Motor neuron (in vitro differentiated cells): ENCODE measurements at regions not wholly inside any gene's neighbourhood (a gene's known extent, or its start where the extent isn't known, plus 50 kb on each side); places are given as distances from the start of the nearest gene placed in this dataset.

ENCODE experiments used
- ATAC-seq, 8 experiments: fragments of 200-7000 bp; cut with Tn5 transposase; replicated peaks in 6 of 8; 2 replicates each; pipeline ENCODE4 v1.8.0; 2021; ENCODE audit warnings: mild to moderate bottlenecking in 8 of 8, moderate library complexity in 8 of 8
- H3K27ac ChIP-seq, 2 donors: fragments of 250-450 bp; sonication (Bioruptor Pico); 2 replicates each; pipeline ENCODE4 v1.9.0; 2021; ENCODE audit warnings: antibody characterized with exemption in 2 of 2, mild to moderate bottlenecking in 2 of 2, moderate library complexity in 1 of 2
- H3K4me1 ChIP-seq, 2 donors: fragments of 250-450 bp; sonication (Bioruptor Pico); replicated peaks in 1 of 2; 2 replicates each; pipeline ENCODE4 v1.6.1; 2021; ENCODE audit warnings: antibody characterized with exemption in 2 of 2, mild to moderate bottlenecking in 2 of 2, moderate library complexity in 1 of 2
- H3K4me3 ChIP-seq, 5 donors: fragments of 250-450 bp; sonication (Bioruptor Pico); 2 replicates each; pipeline ENCODE4 v1.9.0; 2021; ENCODE audit warnings: antibody characterized with exemption in 5 of 5, mild to moderate bottlenecking in 5 of 5, moderate library complexity in 4 of 5
- WGBS, 10 experiments: fragments of 450-650 bp; shearing (Covaris generic); methylation state at CpG; one replicate each; pipeline ENCODE4 v1.0.0; 2022; 5-methylcytosine and 5-hydroxymethylcytosine counted together
- in situ Hi-C, 9 experiments: fragments of 400-800 bp; cut with MboI; loops; one replicate each; pipeline ENCODE4 v1.15.0; 2021; ENCODE audit warnings: low sequenced_read_pairs in 9 of 9, low pct_unique_long_range_greater_than_20kb in 2 of 9; ENCODE audit not compliant: unreplicated experiment in 9 of 9

GRCh38 chr9:88812938-88813637, 178.2 kb upstream of the S1PR3 start:
- Histone ChIP-seq H3K4me3 (no peak overlapping the region), H3K4me1 (peaks cover 24 to 28% of the 10 kb centered on the region in 2 donors), H3K27ac (no peak overlapping the region)
- 80 to 100% (median 100%) methylated on average over 1 to 4 of the region's 10 CpGs; no CpG with 5 or more reads in 5 of the 10 experiments for WGBS, 10 experiments
- in situ Hi-C loops: no loop called here
- ATAC-seq: peak in 1 of 8 experiments; percentile 19

- Histone ChIP-seq H3K27ac (no peak overlapping the region), H3K4me3 (no peak overlapping the region), H3K4me1 (peaks cover 24 to 31% of the 10 kb centered on the region in 2 donors)
- WGBS, 10 experiments: 80 to 100% (median 94%) methylated on average over 1 to 8 of the region's 8 CpGs; no CpG with 5 or more reads in 2 of the 10 experiments
- ATAC-seq: no peak
- in situ Hi-C loops: no loop called here
These were observed 177.5 kb upstream of the S1PR3 start for GRCh38 chr9:88813638-88814209.

GRCh38 chr9:88814577-88814976, 176.7 kb upstream of the S1PR3 start:
- H3K27ac ChIP-seq: peak overlapping the region in 1 of 2 donors; percentile 2
- H3K4me1 ChIP-seq: peaks cover 24 to 30% of the 10 kb centered on the region in 2 donors
- WGBS, 10 experiments: 0 to 27% (median 21%) methylated on average over 1 to 4 of the region's 4 CpGs; no CpG with 5 or more reads in 4 of the 10 experiments
- ATAC-seq: peak in 7 of 8 experiments; percentile 40 to 90 (median 85)
- no peak overlapping the region for H3K4me3 ChIP-seq
- in situ Hi-C loops: no loop called here

GRCh38 chr9:88816141-88816540, 175.1 kb upstream of the S1PR3 start:
- peaks cover 23 to 24% of the 10 kb centered on the region in 2 donors for H3K4me1 ChIP-seq
- H3K27ac ChIP-seq: no peak overlapping the region
- 35 to 100% (median 92%) methylated on average over 1 to 9 of the region's 9 CpGs; no CpG with 5 or more reads in 2 of the 10 experiments for WGBS, 10 experiments
- no peak overlapping the region for H3K4me3 ChIP-seq
- in situ Hi-C loops: no loop called here
- ATAC-seq: no peak

- ATAC-seq: no peak
- Histone ChIP-seq H3K4me3 (no peak overlapping the region), H3K4me1 (peaks cover 23 to 24% of the 10 kb centered on the region in 2 donors), H3K27ac (no peak overlapping the region)
- in situ Hi-C loops: no loop called here
- no CpG with 5 or more reads among the region's 3 CpGs for WGBS, 10 experiments
These were observed 174.7 kb upstream of the S1PR3 start for GRCh38 chr9:88816591-88816990.

- Histone ChIP-seq H3K4me3 (no peak overlapping the region), H3K27ac (no peak overlapping the region), H3K4me1 (peaks cover 23 to 24% of the 10 kb centered on the region in 2 donors)
- peak in 1 of 8 experiments; percentile 18 for ATAC-seq
- WGBS, 10 experiments: 0 to 80% (median 30%) methylated on average over 1 to 5 of the region's 7 CpGs; no CpG with 5 or more reads in 3 of the 10 experiments
- in situ Hi-C loops: no loop called here
These were observed 173.6 kb upstream of the S1PR3 start for GRCh38 chr9:88817628-88818027.

GRCh38 chr9:88818495-88819201, 172.6 kb upstream of the S1PR3 start:
- WGBS, 10 experiments: 52 to 100% (median 78%) methylated on average over 1 to 8 of the region's 11 CpGs; no CpG with 5 or more reads in 1 of the 10 experiments
- peaks cover 19 to 22% of the 10 kb centered on the region in 2 donors for H3K4me1 ChIP-seq
- peak in 5 of 8 experiments; percentile 33 to 92 (median 53) for ATAC-seq
- H3K27ac ChIP-seq: no peak overlapping the region
- in situ Hi-C loops: no loop called here
- no peak overlapping the region for H3K4me3 ChIP-seq

- Histone ChIP-seq H3K27ac (no peak overlapping the region), H3K4me1 (peaks cover 11 to 14% of the 10 kb centered on the region in 2 donors), H3K4me3 (no peak overlapping the region)
- peak in 1 of 8 experiments; percentile 23 for ATAC-seq
- in situ Hi-C loops: no loop called here
- WGBS, 10 experiments: 79 to 100% (median 94%) methylated on average over 1 to 2 of the region's 2 CpGs; no CpG with 5 or more reads in 5 of the 10 experiments
These were observed 171.8 kb upstream of the S1PR3 start for GRCh38 chr9:88819476-88819875.

GRCh38 chr9:88820055-88820454, 171.2 kb upstream of the S1PR3 start:
- H3K4me1 ChIP-seq: peaks cover 5 to 8% of the 10 kb centered on the region in 2 donors
- in situ Hi-C loops: no loop called here
- WGBS, 10 experiments: 63 to 100% (median 90%) methylated on average over 1 to 2 of the region's 2 CpGs; no CpG with 5 or more reads in 3 of the 10 experiments
- no peak overlapping the region for H3K4me3 ChIP-seq
- no peak for ATAC-seq
- H3K27ac ChIP-seq: no peak overlapping the region

GRCh38 chr9:88821033-88821745, 170.1 kb upstream of the S1PR3 start:
- WGBS, 10 experiments: 44 to 100% (median 91%) methylated on average over 1 to 2 of the region's 2 CpGs
- no peak overlapping the region for H3K4me3 ChIP-seq
- ATAC-seq: no peak
- in situ Hi-C loops: no loop called here
- peaks cover 0 to 3% of the 10 kb centered on the region in 2 donors for H3K4me1 ChIP-seq
- H3K27ac ChIP-seq: no peak overlapping the region

GRCh38 chr9:88821746-88822106, 169.5 kb upstream of the S1PR3 start:
- H3K4me1 ChIP-seq: peaks cover 0 to 3% of the 10 kb centered on the region in 2 donors
- no peak for ATAC-seq
- no peak overlapping the region for H3K4me3 ChIP-seq
- in situ Hi-C loops: no loop called here
- no peak overlapping the region for H3K27ac ChIP-seq
- 67% methylated on average over 1 of the region's 1 CpG; no CpG with 5 or more reads in 9 of the 10 experiments for WGBS, 10 experiments

GRCh38 chr9:88824711-88825110, 166.6 kb upstream of the S1PR3 start:
- Histone ChIP-seq H3K4me3 (no peak overlapping the region), H3K4me1 (peaks cover 5 to 13% of the 10 kb centered on the region in 2 donors), H3K27ac (no peak overlapping the region)
- 69 to 98% (median 87%) methylated on average over 2 to 4 of the region's 4 CpGs; no CpG with 5 or more reads in 1 of the 10 experiments for WGBS, 10 experiments
- ATAC-seq: no peak
- in situ Hi-C loops: loop anchor here in 1 of 9 experiments (25.0 kb wide), 1 partner anchor 163 kb away; the partner anchor contains the start of gene S1PR3
